ENCODE measurements at regions not wholly inside any gene's neighbourhood (a gene's known extent, or its start where the extent isn't known, plus 50 kb on each side); places are given as distances from the start of the nearest gene placed in this dataset.
"Not testable (repeated sequence)": the region's sequence is repeated elsewhere in the genome, so short reads cannot be mapped to it uniquely, and the experiment has no call there.

GRCh38 chr6:91241946-91242613 is 655.2 kb upstream of the MAP3K7 start:
- no peak for DNase-seq

GRCh38 chr6:91240878-91241603 is 654.2 kb upstream of the MAP3K7 start:
- no peak for DNase-seq

GRCh38 chr6:91221072-91221720 is 634.3 kb upstream of the MAP3K7 start:
- no peak for DNase-seq

GRCh38 chr6:91213229-91213901 is 626.5 kb upstream of the MAP3K7 start:
- DNase-seq, result no peak

- no peak for DNase-seq
Measured at GRCh38 chr6:91198588-91199255, 611.9 kb upstream of the MAP3K7 start.

- DNase-seq, result no peak
Measured at GRCh38 chr6:91196729-91197128, 609.9 kb upstream of the MAP3K7 start.

GRCh38 chr6:91193446-91193845 is 606.6 kb upstream of the MAP3K7 start:
- no peak for DNase-seq

GRCh38 chr6:91190041-91190440 is 603.2 kb upstream of the MAP3K7 start:
- DNase-seq, result not testable (repeated sequence)

GRCh38 chr6:91185072-91185471 is 598.2 kb upstream of the MAP3K7 start:
- DNase-seq, result no peak

- no peak for DNase-seq
Measured at GRCh38 chr6:91181416-91181815, 594.5 kb upstream of the MAP3K7 start.

GRCh38 chr6:91173651-91174050 is 586.8 kb upstream of the MAP3K7 start:
- DNase-seq, result no peak

GRCh38 chr6:91173186-91173585 is 586.3 kb upstream of the MAP3K7 start:
- DNase-seq, result no peak

- DNase-seq, result no peak
Measured at GRCh38 chr6:91171754-91172462, 585.0 kb upstream of the MAP3K7 start.

- DNase-seq, result no peak
Measured at GRCh38 chr6:91167846-91168245, 581.0 kb upstream of the MAP3K7 start.

- DNase-seq, result no peak
Measured at GRCh38 chr6:91166271-91167046, 579.6 kb upstream of the MAP3K7 start.

- no peak for DNase-seq
Measured at GRCh38 chr6:91164105-91164504, 577.2 kb upstream of the MAP3K7 start.

- no peak for DNase-seq
Measured at GRCh38 chr6:91161246-91161645, 574.4 kb upstream of the MAP3K7 start.

GRCh38 chr6:91155129-91155785 is 568.4 kb upstream of the MAP3K7 start:
- no peak for DNase-seq

- no peak for DNase-seq
Measured at GRCh38 chr6:91152824-91153223, 566.0 kb upstream of the MAP3K7 start.

GRCh38 chr6:91149956-91150705 is 563.3 kb upstream of the MAP3K7 start:
- no peak for DNase-seq

Measured in stimulated activated CD4-positive, alpha-beta T cell treated with anti-CD3 and anti-CD28 coated beads, Interleukin-2, amount 100 ng/mL, for 24 hours (primary cell).